H1 (cell line): ENCODE measurements at regions not wholly inside any gene's neighbourhood (a gene's known extent, or its start where the extent isn't known, plus 50 kb on each side); places are given as distances from the start of the nearest gene placed in this dataset.

Source experiments
- CHD7 ChIP-seq: fragments of 300-600 bp; sonication (generic); IDR thresholded peaks from 2 replicates; pipeline ENCODE4 v1.7.1; 2012; ENCODE audit warnings: low read length, moderate library complexity, mild to moderate bottlenecking, inconsistent platforms; ENCODE audit not compliant: insufficient replicate concordance
- JUN ChIP-seq: IDR thresholded peaks from 2 replicates; pipeline ENCODE4 v1.6.1; 2011; ENCODE audit warnings: low read depth, mild to moderate bottlenecking, improper control_type of control experiment, low read length
- KDM5A ChIP-seq: fragments of 200-600 bp; IDR thresholded peaks from 2 replicates; pipeline ENCODE4 v1.7.1; 2012; ENCODE audit warnings: mild to moderate bottlenecking, low read length, inconsistent platforms, mixed read lengths
- POU5F1 ChIP-seq: IDR thresholded peaks from 2 replicates; pipeline ENCODE4 v1.6.1; 2011; ENCODE audit warnings: low read depth, mild to moderate bottlenecking, low read length, moderate library complexity
- ZNF274 ChIP-seq: IDR thresholded peaks from 2 replicates; pipeline ENCODE4 v1.7.0; 2012; ENCODE audit warnings: low read length, borderline replicate concordance; ENCODE audit errors: extremely low read depth

- no peak for TF ChIP-seq CHD7
- no peak for TF ChIP-seq POU5F1
- TF ChIP-seq ZNF274 = no peak
- TF ChIP-seq KDM5A = no peak
- TF ChIP-seq JUN = no peak
Observed at GRCh38 chr15:98080791-98081190, 120.3 kb downstream of the ARRDC4 start (continued).
